VCaP (cell line): ENCODE measurements at regions not wholly inside any gene's neighbourhood (a gene's known extent, or its start where the extent isn't known, plus 50 kb on each side); places are given as distances from the start of the nearest gene placed in this dataset.
"Not testable (repeated sequence)": the region's sequence is repeated elsewhere in the genome, so short reads cannot be mapped to it uniquely, and the experiment has no call there.

Experiments used
- H3K27ac ChIP-seq: fragments of 450-650 bp; 2 replicates; pipeline ENCODE4 v1.5.1; 2017
- CTCF ChIP-seq: fragments of 450-650 bp; conservative IDR thresholded peaks from 2 replicates; pipeline ENCODE4 v1.5.1; 2017; ENCODE audit warnings: mild to moderate bottlenecking, moderate library complexity

- TF ChIP-seq CTCF, result no peak
- H3K27ac ChIP-seq, result no peak overlapping the region
Observed at GRCh38 chr4:10232114-10232513, 115.5 kb upstream of the WDR1 start.

- TF ChIP-seq CTCF, result no peak
- H3K27ac ChIP-seq, result no peak overlapping the region
Observed at GRCh38 chr4:10226756-10227155, 110.2 kb upstream of the WDR1 start.

- TF ChIP-seq CTCF, result no peak
- H3K27ac ChIP-seq, result no peak overlapping the region
Observed at GRCh38 chr4:10225096-10225495, 108.5 kb upstream of the WDR1 start.

- TF ChIP-seq CTCF, result no peak
- H3K27ac ChIP-seq, result no peak overlapping the region
Observed at GRCh38 chr4:10223782-10224181, 107.2 kb upstream of the WDR1 start.

- H3K27ac ChIP-seq, result not testable (repeated sequence)
Observed at GRCh38 chr4:10213481-10213880, 96.9 kb upstream of the WDR1 start.

GRCh38 chr4:10212901-10213300, 96.3 kb upstream of the WDR1 start:
- no peak for TF ChIP-seq CTCF

GRCh38 chr4:10212400-10212799, 95.8 kb upstream of the WDR1 start:
- H3K27ac ChIP-seq, result no peak overlapping the region
- no peak for TF ChIP-seq CTCF

More at GRCh38 chr4:10212901-10213300, 96.3 kb upstream of the WDR1 start:
- H3K27ac ChIP-seq, result no peak overlapping the region

- H3K27ac ChIP-seq, result no peak overlapping the region
- TF ChIP-seq CTCF, result no peak
Observed at GRCh38 chr4:10207116-10207515, 90.5 kb upstream of the WDR1 start.
